Muscle layer of colon (tissue), 2 donors: ENCODE measurements at regions not wholly inside any gene's neighbourhood (a gene's known extent, or its start where the extent isn't known, plus 50 kb on each side); places are given as distances from the start of the nearest gene placed in this dataset.

Source experiments
- H3K27ac ChIP-seq: one replicate; pipeline ENCODE4 v1.7.0; 2013; ENCODE audit warnings: low read depth, mild to moderate bottlenecking, low read length, moderate library complexity
- H3K27me3 ChIP-seq, 2 donors: one replicate each; pipeline ENCODE4 v1.7.0; 2013; ENCODE audit warnings: low read length in 2 of 2, mild to moderate bottlenecking in 2 of 2; ENCODE audit not compliant: insufficient read depth in 2 of 2, control insufficient read depth in 1 of 2
- H3K36me3 ChIP-seq: one replicate; pipeline ENCODE4 v1.7.0; 2013; ENCODE audit warnings: mild to moderate bottlenecking, low read length; ENCODE audit not compliant: insufficient read depth
- H3K4me1 ChIP-seq: one replicate; pipeline ENCODE4 v1.7.0; 2013; ENCODE audit warnings: mild to moderate bottlenecking, low read length; ENCODE audit not compliant: insufficient read depth
- H3K4me3 ChIP-seq, 2 donors: one replicate each; pipeline ENCODE4 v1.7.0; 2013; ENCODE audit warnings: low read length in 2 of 2, low read depth in 1 of 2, mild to moderate bottlenecking in 1 of 2, moderate library complexity in 1 of 2
- H3K9ac ChIP-seq: one replicate; pipeline ENCODE4 v1.7.0; 2013; ENCODE audit warnings: low read length
- H3K9me3 ChIP-seq: one replicate; pipeline ENCODE4 v1.7.0; 2013; ENCODE audit warnings: mild to moderate bottlenecking, low read length
- donor health status: abdominal sarcoma.
- donor health status: Adenocarcinoma of cecum.

- no peaks in the 10 kb centered on the region for H3K27me3 ChIP-seq
- H3K9ac ChIP-seq: no peak overlapping the region
- H3K36me3 ChIP-seq: no peaks in the 10 kb centered on the region
- H3K4me3 ChIP-seq: no peak overlapping the region
- H3K4me1 ChIP-seq: no peaks in the 10 kb centered on the region
- H3K27ac ChIP-seq: no peak overlapping the region
- no peaks in the 10 kb centered on the region for H3K9me3 ChIP-seq
Observed at GRCh38 chr4:38516190-38516589, 147.8 kb upstream of the KLF3 start.

- H3K9ac ChIP-seq: no peak overlapping the region
- H3K27me3 ChIP-seq: no peaks in the 10 kb centered on the region
- H3K4me3 ChIP-seq: no peak overlapping the region
- no peaks in the 10 kb centered on the region for H3K4me1 ChIP-seq
- H3K9me3 ChIP-seq: no peaks in the 10 kb centered on the region
- H3K27ac ChIP-seq: no peak overlapping the region
- no peaks in the 10 kb centered on the region for H3K36me3 ChIP-seq
Observed at GRCh38 chr4:38519666-38520065, 144.3 kb upstream of the KLF3 start.

GRCh38 chr4:38523054-38523453 lies 140.9 kb upstream of the KLF3 start:
- H3K9ac ChIP-seq: no peak overlapping the region
- H3K4me1 ChIP-seq: no peaks in the 10 kb centered on the region
- H3K4me3 ChIP-seq: no peak overlapping the region
- H3K27ac ChIP-seq: no peak overlapping the region
- no peaks in the 10 kb centered on the region for H3K36me3 ChIP-seq
- no peaks in the 10 kb centered on the region for H3K27me3 ChIP-seq
- no peaks in the 10 kb centered on the region for H3K9me3 ChIP-seq

DNA sequence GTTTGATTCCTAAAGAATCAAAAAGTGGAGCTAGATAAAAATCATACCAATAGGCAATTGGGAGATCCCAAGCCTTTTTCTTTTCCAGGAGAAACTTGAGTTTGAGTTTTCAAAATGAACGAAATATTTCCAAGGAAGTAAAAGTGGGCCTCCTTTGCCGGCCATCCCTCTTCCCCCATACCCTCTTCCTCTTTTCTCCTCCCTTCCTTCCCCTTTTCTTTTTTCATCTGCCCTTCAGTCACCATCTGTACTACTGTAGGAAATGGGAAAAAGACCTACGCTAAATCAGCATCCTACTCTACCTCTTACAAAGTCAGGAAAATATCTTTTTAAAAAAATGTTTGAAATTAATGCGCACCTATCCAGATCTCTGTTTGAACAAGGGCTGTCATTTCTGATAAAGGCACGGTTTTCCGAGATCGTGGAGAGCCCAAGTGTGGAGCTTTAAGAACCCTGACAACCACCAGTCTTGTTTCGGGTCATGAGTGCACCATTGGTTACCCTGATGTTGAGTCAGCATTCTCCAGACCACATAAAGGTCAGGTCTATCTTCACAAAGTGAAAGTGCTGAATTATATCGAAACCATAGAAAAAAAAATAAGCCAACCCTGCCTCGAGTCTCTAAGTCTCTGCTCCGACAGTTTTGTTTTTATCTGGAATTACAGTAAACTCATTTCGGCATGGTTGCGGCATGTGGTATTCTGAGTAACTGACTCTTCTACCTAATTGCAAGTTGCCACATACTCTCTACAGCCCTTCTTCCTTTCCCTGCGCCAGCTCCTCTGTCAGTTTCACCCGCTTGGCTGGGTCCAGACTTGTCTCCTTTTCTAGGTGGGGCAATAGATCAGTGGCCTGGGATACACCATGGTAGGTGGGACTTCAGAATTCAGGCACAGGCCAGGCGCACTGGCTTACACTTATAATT lies 140.2 kb upstream of the KLF3 start:
- Histone ChIP-seq H3K36me3 (no peaks in the 10 kb centered on the region), H3K4me1 (no peaks in the 10 kb centered on the region), H3K4me3 (no peak overlapping the region), H3K27ac (no peak overlapping the region), H3K9me3 (no peaks in the 10 kb centered on the region), H3K27me3 (no peaks in the 10 kb centered on the region), H3K9ac (no peak overlapping the region)

DNA sequence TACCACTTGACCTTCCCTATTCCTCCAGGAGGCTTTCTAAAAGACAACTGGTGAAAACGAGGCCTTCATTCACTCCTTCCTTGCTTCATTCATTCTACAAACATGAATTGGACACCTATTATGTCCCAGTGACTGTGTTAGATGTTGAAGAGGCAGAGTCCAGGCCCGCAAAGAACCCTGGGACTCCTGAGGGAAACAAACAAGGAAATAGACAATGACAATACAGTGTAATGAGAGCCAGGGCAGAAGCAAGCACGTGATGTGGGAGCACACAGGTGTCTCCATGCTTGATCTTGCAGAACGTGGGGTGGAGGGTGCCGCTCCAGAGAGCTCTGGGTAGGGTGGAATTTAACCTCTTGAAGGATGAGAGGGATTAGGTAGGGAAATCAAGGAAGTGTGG lies 137.6 kb upstream of the KLF3 start:
- Histone ChIP-seq H3K27me3 (no peaks in the 10 kb centered on the region), H3K9me3 (no peaks in the 10 kb centered on the region), H3K36me3 (no peaks in the 10 kb centered on the region), H3K4me1 (peaks cover 5% of the 10 kb centered on the region), H3K27ac (no peak overlapping the region), H3K9ac (no peak overlapping the region), H3K4me3 (no peak overlapping the region)

- no peak overlapping the region for H3K27ac ChIP-seq
- no peaks in the 10 kb centered on the region for H3K27me3 ChIP-seq
- no peak overlapping the region for H3K4me3 ChIP-seq
- no peaks in the 10 kb centered on the region for H3K36me3 ChIP-seq
- H3K9ac ChIP-seq: no peak overlapping the region
- peaks cover 21% of the 10 kb centered on the region for H3K4me1 ChIP-seq
- H3K9me3 ChIP-seq: no peaks in the 10 kb centered on the region
Observed at GRCh38 chr4:38529189-38530115, 134.5 kb upstream of the KLF3 start.

GRCh38 chr4:38530486-38530885 lies 133.5 kb upstream of the KLF3 start:
- no peak overlapping the region for H3K9ac ChIP-seq
- no peaks in the 10 kb centered on the region for H3K36me3 ChIP-seq
- no peak overlapping the region for H3K27ac ChIP-seq
- H3K27me3 ChIP-seq: no peaks in the 10 kb centered on the region
- peaks cover 21% of the 10 kb centered on the region for H3K4me1 ChIP-seq
- no peaks in the 10 kb centered on the region for H3K9me3 ChIP-seq
- H3K4me3 ChIP-seq: no peak overlapping the region

DNA sequence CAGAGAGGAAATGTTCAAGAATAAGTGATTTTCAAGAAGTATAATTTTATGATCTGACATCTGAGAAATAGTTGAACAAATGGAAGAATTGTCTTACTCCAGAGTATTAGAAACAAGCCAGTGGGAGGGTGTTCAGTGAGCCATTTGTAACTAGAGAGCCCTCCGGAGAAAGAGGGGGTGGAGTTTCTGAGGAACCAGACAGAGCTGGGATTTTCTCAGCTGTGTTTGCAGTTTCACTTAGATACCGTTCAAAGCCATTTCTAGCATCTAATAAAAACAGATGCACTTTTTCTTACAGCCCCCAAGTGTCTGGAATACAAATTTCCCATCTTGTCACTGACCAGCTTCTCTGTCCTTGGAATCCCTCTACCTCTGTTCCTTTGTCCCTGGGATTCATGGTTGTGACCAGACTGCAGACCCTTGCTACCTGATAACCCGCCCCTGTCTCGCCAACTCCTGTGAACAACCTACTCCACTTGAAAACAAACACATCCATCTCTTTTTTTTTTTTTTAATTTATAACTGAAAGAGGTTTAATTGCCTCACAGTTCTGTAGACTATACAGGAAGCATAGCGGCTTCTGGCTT lies 132.8 kb upstream of the KLF3 start:
- peaks cover 21% of the 10 kb centered on the region for H3K4me1 ChIP-seq
- no peak overlapping the region for H3K27ac ChIP-seq
- no peaks in the 10 kb centered on the region for H3K36me3 ChIP-seq
- no peaks in the 10 kb centered on the region for H3K9me3 ChIP-seq
- no peak overlapping the region for H3K4me3 ChIP-seq
- no peak overlapping the region for H3K9ac ChIP-seq
- H3K27me3 ChIP-seq: no peaks in the 10 kb centered on the region

DNA sequence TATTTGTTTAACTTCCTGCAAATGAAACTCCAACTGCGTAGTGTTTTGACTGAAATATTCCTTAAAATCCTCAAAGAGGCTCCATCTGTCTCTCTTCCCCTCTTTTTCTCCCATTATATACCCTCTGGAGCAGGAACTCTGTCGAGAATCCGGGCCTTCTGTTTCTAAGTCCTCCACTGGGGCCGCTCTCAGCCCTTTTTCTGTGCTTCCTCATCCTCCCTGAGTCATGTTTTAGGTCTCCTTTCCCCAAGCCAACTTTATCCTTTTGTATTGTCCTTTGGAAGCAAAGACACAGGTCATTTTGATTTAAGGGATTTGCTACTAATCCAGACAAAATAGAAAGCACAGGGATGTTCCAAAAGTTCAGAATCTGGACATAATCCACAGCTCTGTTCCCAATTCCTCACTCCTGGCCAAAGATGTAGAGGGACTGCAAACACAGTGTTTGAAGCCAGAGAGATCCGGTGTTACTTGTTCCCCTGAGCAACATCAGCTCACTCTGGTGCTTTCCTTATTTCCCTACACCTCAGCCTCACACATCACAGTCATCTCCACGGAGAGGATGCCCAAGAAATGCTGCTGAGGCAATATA lies 131.0 kb upstream of the KLF3 start:
- H3K4me3 ChIP-seq: no peak overlapping the region
- H3K9me3 ChIP-seq: no peaks in the 10 kb centered on the region
- H3K27me3 ChIP-seq: no peaks in the 10 kb centered on the region
- no peak overlapping the region for H3K27ac ChIP-seq
- H3K36me3 ChIP-seq: no peaks in the 10 kb centered on the region
- H3K9ac ChIP-seq: no peak overlapping the region
- peaks cover 30% of the 10 kb centered on the region for H3K4me1 ChIP-seq

- Histone ChIP-seq H3K9me3 (no peaks in the 10 kb centered on the region), H3K27ac (no peak overlapping the region), H3K4me3 (no peak overlapping the region), H3K36me3 (no peaks in the 10 kb centered on the region), H3K4me1 (peaks cover 34% of the 10 kb centered on the region), H3K27me3 (no peaks in the 10 kb centered on the region), H3K9ac (no peak overlapping the region)
Observed at GRCh38 chr4:38534344-38535045, 129.5 kb upstream of the KLF3 start.
